GM19455 (cell line): ENCODE measurements at regions not wholly inside any gene's neighbourhood (a gene's known extent, or its start where the extent isn't known, plus 50 kb on each side); places are given as distances from the start of the nearest gene placed in this dataset.
"Not testable (repeated sequence)": the region's sequence is repeated elsewhere in the genome, so short reads cannot be mapped to it uniquely, and the experiment has no call there.

ENCODE experiments used
- ATAC-seq: cut with Tn5 transposase; IDR thresholded peaks from one replicate; pipeline ENCODE4 v1.9.1; 2021; ENCODE audit not compliant: unreplicated experiment

DNA sequence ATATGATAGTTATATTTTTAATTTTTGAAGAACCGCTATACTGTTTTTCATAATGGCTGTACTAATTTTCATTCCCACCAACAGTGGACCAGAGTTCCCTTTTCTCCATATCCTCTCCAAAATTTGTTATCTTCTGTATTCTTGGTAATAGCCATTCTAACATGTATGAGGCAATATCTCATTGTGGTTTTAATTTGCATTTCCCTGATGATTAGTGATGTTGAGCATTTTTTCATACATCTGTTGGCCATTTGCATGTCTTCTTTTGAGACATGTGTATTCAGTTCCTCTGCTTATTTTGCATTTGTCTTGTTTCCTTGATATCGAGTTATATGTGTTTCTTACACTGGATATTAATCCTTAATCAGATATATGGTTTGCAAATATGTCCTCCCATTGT, 770.8 kb upstream of the MBL2 start:
- ATAC-seq = no peak

- no peak for ATAC-seq
Observed at GRCh38 chr10:53537508-53537907, 764.9 kb upstream of the MBL2 start.

GRCh38 chr10:53536322-53536721, 763.7 kb upstream of the MBL2 start:
- ATAC-seq = no peak

DNA sequence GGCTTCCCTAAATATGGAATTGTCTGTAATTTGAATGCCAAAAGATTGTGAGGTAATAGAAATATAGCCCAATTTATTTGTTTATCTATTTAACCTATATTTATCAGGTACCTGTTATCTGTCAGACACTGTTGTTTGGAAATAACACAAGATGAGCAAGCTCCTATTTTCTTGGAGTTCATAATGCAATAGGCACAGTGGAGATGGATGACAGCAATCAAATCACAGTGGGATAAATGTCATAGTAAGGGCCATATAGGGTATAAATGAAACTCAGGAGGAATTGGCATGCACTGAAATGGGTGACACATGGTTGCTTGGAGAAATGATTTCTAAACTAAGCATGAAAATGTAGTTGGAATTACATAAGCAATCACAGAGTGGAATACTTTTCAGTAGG, 761.8 kb upstream of the MBL2 start:
- no peak for ATAC-seq

- no peak for ATAC-seq
Observed at GRCh38 chr10:53528974-53529373, 756.4 kb upstream of the MBL2 start.

DNA sequence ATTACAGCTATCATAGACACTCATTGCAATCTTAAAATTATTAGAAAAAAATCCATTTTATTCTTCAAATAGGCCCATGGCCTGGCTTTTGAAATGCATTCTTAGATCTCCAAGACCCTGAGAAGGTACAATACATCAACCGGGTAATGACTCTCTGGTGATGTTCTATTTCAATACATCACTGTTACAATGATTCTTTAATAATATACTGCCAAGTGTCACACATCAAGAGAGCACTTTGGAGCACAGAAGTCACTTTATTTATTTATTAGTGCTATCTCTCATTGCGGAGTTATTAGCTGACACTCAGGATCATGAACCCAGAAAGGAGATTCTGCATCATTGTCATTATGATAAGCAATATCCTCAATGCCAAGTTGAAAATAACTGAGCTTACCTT, 748.5 kb upstream of the MBL2 start:
- ATAC-seq = no peak

GRCh38 chr10:53508197-53508596, 735.6 kb upstream of the MBL2 start:
- ATAC-seq = no peak

- not testable (repeated sequence) for ATAC-seq
Observed at GRCh38 chr10:53504492-53504891, 731.9 kb upstream of the MBL2 start.

DNA sequence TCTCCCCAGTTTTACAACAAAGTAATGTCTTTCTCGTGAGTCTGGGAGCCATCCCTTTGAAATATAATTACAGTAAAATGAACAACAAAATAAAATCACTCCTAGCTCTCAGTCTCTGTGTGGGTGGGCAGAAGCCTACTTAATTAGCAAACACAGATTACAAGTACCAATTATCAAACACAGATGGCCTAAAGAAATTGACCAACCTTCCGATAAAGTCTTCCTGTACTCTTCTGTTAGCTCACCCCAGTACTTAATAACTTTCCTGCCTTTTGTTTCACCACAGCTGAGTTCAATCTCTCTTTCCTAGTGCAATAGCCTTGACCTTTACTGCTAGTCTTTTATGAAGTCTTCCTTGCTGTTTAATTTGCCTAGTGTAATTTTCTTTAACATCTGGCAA, 719.2 kb upstream of the MBL2 start:
- no peak for ATAC-seq

- ATAC-seq = no peak
Observed at GRCh38 chr10:53490553-53490952, 718.0 kb upstream of the MBL2 start.

GRCh38 chr10:53489335-53490182, 717.0 kb upstream of the MBL2 start:
- no peak for ATAC-seq

DNA sequence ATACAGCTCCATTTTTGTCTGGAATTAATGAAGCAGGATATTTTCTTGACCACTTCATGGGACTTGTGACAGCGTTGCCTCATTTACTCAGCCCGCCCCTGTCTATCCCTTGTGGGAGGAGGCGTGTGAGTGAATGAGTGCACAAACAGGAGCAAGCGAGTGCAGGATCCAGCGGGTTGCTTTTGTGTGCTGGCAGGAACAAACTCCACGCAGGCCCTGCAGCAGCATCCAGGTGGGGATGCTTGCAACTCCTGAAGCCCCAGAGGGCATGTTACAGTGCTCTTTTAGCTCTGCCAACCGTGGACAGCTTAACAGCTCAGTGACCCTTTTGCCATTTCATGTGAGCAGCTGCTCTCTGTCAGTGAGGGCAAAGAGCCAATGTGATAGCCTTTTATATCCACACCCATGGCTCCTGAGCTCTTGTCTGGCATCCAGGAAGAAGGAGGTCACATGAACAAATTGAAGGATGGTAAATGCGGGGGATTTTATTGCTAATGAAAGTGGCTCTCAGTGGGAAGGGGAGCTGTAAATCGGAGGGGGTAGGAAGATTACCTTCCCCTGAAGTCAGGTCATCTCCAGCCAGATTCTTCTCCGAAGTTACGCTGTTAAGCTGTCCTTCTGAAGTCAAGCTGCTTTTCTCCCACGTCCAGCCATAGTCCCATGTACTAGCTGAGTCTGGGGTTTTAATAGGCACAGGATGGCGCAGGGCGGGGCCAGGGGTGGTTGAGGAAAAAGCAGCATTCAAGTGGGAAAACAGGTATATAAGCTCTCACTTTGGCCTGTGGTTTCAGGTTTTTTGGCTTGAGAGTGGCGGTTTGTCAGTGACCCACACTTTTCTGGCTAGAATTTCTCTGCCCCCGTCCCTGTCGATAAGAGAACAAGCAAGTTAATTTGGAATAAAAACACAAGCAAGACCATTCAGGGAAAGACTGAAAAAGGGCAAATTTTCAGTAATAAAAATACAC, 714.7 kb upstream of the MBL2 start:
- no peak for ATAC-seq

- not testable (repeated sequence) for ATAC-seq
Observed at GRCh38 chr10:53485422-53485821, 712.8 kb upstream of the MBL2 start.

DNA sequence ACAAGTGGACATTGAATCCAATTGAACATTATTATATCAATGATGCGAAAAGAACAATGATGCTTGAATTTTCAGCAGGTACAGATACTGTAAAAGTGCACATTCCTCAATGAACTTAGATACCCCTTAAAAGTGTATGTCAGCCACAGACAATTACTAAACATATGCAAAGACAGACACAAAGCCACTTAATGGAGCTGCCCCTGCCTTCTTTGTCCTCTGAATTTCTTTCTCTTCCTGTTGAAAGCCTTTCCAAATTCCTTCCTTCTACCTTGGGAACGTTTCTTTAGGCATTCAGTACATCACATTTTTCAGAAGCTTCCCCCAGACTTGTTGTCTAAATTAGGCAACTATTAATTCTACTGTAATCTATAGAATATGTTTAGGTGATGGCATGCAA, 706.8 kb upstream of the MBL2 start:
- ATAC-seq = no peak

DNA sequence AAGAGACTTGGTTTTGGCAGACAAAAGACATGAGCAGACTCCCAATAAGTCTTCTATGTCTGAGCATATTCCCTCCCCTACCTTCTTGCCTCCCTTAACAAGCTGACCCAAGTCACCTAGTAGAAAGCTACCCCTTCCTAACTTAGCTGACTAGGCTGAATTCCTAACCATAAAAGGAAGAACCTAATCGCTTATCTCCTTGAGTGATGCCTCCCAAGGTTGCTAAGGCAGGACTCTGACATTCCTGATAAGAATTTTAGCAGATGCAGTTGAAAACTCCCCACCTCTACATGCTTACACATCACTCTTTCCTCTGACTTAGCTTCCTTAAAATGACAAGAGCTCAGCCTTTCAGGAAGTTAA, 704.7 kb upstream of the MBL2 start:
- ATAC-seq = no peak

- no peak for ATAC-seq
Observed at GRCh38 chr10:53476650-53477312, 704.2 kb upstream of the MBL2 start.

- no peak for ATAC-seq
Observed at GRCh38 chr10:53469383-53469782, 696.8 kb upstream of the MBL2 start.

DNA sequence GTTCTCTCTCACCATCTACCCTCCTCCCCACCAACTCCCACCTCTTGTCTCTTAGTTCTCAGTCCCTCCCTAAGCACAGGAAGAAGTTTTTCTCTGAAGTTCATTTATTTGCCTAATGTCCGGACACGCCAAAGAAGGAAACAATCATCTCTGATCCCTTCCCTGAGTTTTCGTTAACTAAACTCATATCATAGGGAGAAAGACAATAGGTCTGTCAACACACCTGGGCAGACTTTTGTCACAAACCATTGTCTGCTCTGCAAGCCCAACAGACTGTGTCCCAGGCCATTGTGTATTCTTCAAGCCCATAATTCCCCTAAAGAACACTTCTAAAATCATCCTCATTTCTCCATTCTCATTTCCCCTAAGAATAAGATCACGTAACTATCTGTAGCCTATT, 691.0 kb upstream of the MBL2 start:
- ATAC-seq = no peak

DNA sequence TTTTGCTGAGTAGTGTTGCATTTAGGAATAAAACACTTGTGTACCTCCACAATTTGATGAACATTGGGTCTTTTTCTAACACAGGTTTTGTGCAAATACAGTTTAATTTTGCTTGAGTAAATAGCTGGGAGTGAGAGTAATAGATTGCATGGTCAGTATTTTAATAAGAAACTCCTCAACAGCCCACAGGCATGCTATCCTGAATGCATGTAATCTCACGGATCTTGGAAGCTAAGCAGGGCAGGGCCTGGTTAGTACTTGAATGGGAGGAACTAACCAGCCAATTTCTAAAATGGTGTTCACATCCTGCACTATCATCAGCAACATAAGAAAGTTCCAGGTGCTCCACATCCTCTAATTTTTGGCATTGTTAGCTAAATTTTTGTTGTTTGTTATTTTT, 685.4 kb upstream of the MBL2 start:
- ATAC-seq = no peak

GRCh38 chr10:53453196-53453595, 680.6 kb upstream of the MBL2 start:
- no peak for ATAC-seq

GRCh38 chr10:53447576-53447975, 675.0 kb upstream of the MBL2 start:
- no peak for ATAC-seq

DNA sequence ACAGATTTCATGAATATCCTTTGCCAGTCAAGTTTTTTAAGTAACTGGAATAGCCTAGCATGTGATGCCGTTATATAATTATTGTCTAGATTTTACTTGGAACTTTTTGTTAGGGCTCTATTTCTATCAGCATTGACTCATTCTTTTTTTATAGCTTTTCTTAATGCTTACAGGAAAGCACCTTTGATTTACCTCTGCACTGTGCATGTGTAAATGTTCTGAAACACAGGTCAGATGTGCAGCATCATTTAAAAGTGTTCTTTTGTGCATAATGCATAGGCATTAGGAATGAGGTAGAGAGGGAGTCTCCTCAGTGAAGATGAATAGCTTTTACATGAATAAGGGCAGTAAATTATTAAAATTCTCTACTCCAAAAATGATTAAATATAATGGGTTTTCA, 669.3 kb upstream of the MBL2 start:
- ATAC-seq = no peak
